ENCODE measurements at regions not wholly inside any gene's neighbourhood (a gene's known extent, or its start where the extent isn't known, plus 50 kb on each side); places are given as distances from the start of the nearest gene placed in this dataset.
A peak's percentile ranks its signal among the peaks of the same experiment; 100 is the strongest.

GRCh38 chr10:61098966-61099365 is 155.0 kb upstream of the RHOBTB1 start:
- no peak for DNase-seq (ENCODE audit: low read depth)
- no peak for TF ChIP-seq CTCF (conservative IDR thresholded peaks at IDR 0.05; ENCODE audit: low read depth, low read length)
- no peak overlapping the region for H3K4me3 ChIP-seq (ENCODE audit: low read depth, low read length)

- peak; percentile 43 for DNase-seq (ENCODE audit: low read depth)
- no peak for TF ChIP-seq CTCF (conservative IDR thresholded peaks at IDR 0.05; ENCODE audit: low read depth, low read length)
- H3K4me3 ChIP-seq (ENCODE audit: low read depth, low read length): no peak overlapping the region
Observed at GRCh38 chr10:61097026-61097425, 153.0 kb upstream of the RHOBTB1 start.

DNA sequence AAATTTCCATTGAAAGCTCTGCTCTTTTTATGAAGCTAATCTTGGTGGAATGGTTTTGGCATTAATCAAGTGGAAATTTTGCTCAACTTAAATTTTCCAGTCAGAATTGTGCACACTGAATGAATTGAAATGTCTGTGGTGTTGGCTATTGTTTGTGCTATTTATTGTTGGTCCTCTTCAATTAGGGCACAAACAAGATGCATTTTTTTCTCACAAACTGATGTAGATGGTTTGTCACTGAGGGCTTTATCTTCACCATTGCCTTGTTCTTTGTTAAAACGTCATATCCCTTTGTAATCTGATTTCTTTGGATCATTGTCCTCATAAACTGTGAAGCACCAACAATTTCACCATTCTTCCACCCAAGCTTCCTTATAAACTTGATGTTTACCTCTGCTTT is 152.1 kb upstream of the RHOBTB1 start:
- H3K4me3 ChIP-seq (ENCODE audit: low read depth, low read length): no peak overlapping the region
- TF ChIP-seq CTCF (conservative IDR thresholded peaks at IDR 0.05; ENCODE audit: low read depth, low read length): no peak
- no peak for DNase-seq (ENCODE audit: low read depth)

DNA sequence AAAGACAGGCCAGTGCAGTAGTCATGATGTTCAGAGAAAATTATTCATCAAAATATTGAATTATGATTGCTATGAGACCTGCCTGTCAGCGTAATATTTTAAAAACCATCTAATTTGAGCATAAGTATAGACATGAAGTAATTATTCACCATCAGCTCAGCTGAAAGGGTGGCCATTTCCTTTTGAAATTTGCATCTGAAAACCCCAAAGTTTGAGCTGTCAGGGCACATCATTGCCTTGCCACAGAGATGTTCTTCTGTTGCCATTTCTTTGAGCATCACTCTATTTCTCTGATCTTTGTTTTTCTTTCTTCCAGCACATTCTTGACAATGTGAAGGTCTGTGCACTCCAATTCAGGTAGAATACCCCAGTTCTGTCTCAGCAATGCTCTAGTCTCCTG is 147.5 kb upstream of the RHOBTB1 start:
- no peak for DNase-seq (ENCODE audit: low read depth)
- no peak overlapping the region for H3K4me3 ChIP-seq (ENCODE audit: low read depth, low read length)
- TF ChIP-seq CTCF (conservative IDR thresholded peaks at IDR 0.05; ENCODE audit: low read depth, low read length): no peak

- H3K4me3 ChIP-seq (ENCODE audit: low read depth, low read length): no peak overlapping the region
- TF ChIP-seq CTCF (conservative IDR thresholded peaks at IDR 0.05; ENCODE audit: low read depth, low read length): no peak
- no peak for DNase-seq (ENCODE audit: low read depth)
Observed at GRCh38 chr10:61089251-61089650, 145.3 kb upstream of the RHOBTB1 start.

DNA sequence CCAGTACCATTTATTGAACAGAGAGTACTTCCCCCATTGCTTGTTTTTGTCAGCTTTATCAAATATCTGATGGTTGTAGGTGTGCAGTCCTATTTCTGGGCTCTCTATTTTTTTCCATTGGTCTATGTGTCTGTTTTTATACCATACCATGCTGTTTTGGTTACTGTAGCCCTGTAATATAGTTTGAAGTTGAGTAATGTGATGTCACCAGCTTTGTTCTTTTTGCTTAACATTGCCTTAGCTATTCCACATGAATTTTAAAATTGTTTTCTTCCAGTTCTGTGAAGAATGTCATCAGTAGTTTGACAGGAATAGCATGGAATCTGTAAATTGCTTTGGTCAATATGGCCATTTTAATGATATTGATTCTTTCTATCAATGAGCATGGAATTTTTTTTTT is 140.5 kb upstream of the RHOBTB1 start:
- no peak for DNase-seq (ENCODE audit: low read depth)
- no peak overlapping the region for H3K4me3 ChIP-seq (ENCODE audit: low read depth, low read length)
- no peak for TF ChIP-seq CTCF (conservative IDR thresholded peaks at IDR 0.05; ENCODE audit: low read depth, low read length)

GRCh38 chr10:61081301-61081700 is 137.3 kb upstream of the RHOBTB1 start:
- peak; percentile 2 for DNase-seq (ENCODE audit: low read depth)

More at GRCh38 chr10:61081301-61081700, 137.3 kb upstream of the RHOBTB1 start:
- no peak overlapping the region for H3K4me3 ChIP-seq (ENCODE audit: low read depth, low read length)
- TF ChIP-seq CTCF (conservative IDR thresholded peaks at IDR 0.05; ENCODE audit: low read depth, low read length): no peak

All from choroid plexus epithelial cell (primary cell).